ENCODE measurements at regions not wholly inside any gene's neighbourhood (a gene's known extent, or its start where the extent isn't known, plus 50 kb on each side); places are given as distances from the start of the nearest gene placed in this dataset.

DNA sequence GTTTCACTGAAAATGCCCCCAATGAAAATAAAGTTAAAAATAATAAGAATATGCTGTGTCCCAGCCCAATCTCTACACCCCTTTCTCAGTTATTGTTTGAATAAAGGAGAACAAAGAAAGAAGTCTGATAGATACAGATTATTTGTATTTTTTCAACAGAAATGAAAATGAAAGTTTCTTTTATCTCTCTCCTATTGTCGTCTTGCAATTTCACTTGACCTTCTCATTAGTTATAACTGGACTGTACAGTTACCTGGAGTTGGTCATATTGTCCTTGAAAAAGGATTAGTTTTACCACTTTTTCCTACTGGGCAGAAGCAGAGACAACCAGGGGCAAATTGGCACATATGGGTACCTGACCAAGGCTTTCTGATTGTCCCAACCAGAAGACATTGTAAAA lies 440.0 kb downstream of the PDCD6IP start:
- intact Hi-C loops (cut with DNase I, micrococcal nuclease) = no loop called here
- DNase-seq (no peak), ATAC-seq (no peak)
- Mint-ChIP-seq H3K36me3 (ENCODE audit: low read depth) (no peaks in the 10 kb centered on the region), H3K4me3 (no peak overlapping the region), H3K4me1 (no peaks in the 10 kb centered on the region), H3K9me3 (ENCODE audit: low read depth) (no peaks in the 10 kb centered on the region), H3K27me3 (no peaks in the 10 kb centered on the region), H3K27ac (no peak overlapping the region)
- ChIA-PET POLR2A (no interaction called here), CTCF (no interaction called here)

DNA sequence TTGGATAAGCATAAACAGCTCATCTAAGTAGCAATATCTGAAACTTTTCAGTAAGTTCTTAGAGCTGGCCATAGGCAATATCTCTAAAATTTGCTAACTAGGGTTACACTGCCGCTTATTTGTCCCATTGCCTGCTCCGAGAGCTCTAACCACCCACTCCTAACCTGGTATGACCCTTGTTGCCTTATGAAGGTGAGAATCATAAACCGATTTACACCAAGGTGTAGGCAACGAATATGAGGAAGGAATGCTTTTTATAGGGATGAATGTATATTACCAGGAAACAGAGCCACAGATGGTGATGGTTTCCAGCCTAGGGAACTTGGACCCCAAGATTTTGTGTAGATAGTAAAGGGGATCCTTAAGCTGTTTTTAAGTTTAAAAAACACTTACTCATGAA lies 440.9 kb downstream of the PDCD6IP start:
- ATAC-seq (no peak), DNase-seq (no peak)
- intact Hi-C loops (cut with DNase I, micrococcal nuclease) = no loop called here
- Mint-ChIP-seq H3K4me3 (no peak overlapping the region), H3K27ac (no peak overlapping the region), H3K27me3 (no peaks in the 10 kb centered on the region), H3K4me1 (no peaks in the 10 kb centered on the region), H3K36me3 (ENCODE audit: low read depth) (no peaks in the 10 kb centered on the region), H3K9me3 (ENCODE audit: low read depth) (no peaks in the 10 kb centered on the region)
- ChIA-PET CTCF (no interaction called here), POLR2A (no interaction called here)

DNA sequence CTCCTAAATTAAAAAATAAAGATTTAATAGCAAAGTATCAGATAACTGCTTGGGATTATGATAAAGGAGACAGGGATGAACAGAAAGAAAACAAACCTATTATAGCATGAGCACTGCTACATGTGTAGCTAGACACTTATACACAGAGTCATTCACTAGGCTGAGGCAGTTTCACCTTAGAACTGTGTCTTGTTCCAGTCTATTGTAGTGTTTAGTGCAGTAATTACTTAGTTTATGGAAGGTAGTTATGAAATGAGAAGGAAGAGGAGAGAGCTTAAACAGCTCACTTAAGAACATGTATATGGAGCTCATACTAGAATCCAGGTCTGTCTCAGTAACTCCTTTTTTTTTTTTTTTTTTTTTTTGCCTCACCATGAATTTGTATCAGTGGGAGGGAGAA lies 441.4 kb downstream of the PDCD6IP start:
- intact Hi-C loops (cut with DNase I, micrococcal nuclease) = no loop called here
- no peaks in the 10 kb centered on the region for H3K36me3 Mint-ChIP-seq (ENCODE audit: low read depth)

DNA sequence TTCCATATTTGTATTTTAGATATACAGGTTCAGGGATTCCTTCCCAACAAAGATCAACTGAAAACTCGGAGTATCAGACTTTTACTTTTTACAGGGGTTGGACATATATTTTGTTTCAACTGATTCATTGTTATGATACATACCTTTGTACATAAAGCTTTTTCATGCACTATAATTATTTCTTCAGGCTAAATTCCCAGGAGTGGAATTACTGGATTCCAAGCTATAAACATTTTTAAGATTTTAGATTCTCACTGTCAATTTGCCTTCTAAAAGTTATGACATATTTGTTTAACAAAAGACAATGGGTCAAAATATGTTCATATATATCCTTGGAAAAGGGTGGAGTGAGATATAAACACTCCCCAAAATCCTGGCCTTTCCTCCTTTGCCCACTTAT lies 449.0 kb downstream of the PDCD6IP start:
- peaks cover 4% of the 10 kb centered on the region for H3K9me3 Mint-ChIP-seq (ENCODE audit: low read depth)
- intact Hi-C loops (cut with DNase I, micrococcal nuclease) = no loop called here
- ChIA-PET POLR2A (no interaction called here), CTCF (interaction anchor here (0.6 to 1.5 kb wide), 3 partner anchors 13 to 141 kb away, joined by 3 to 7 read pairs (median 3); no protein-coding TSS in a partner anchor)
- no peaks in the 10 kb centered on the region for H3K36me3 Mint-ChIP-seq (ENCODE audit: low read depth)
- H3K27ac Mint-ChIP-seq = no peak overlapping the region
- H3K4me1 Mint-ChIP-seq = peaks cover 7% of the 10 kb centered on the region
- no peak for ATAC-seq
- DNase-seq = no peak
- no peak overlapping the region for H3K4me3 Mint-ChIP-seq
- no peaks in the 10 kb centered on the region for H3K27me3 Mint-ChIP-seq

More for the DNA sequence above, 441.4 kb downstream of the PDCD6IP start:
- Mint-ChIP-seq H3K4me3 (no peak overlapping the region), H3K27me3 (no peaks in the 10 kb centered on the region), H3K9me3 (ENCODE audit: low read depth) (no peaks in the 10 kb centered on the region), H3K4me1 (no peaks in the 10 kb centered on the region), H3K27ac (no peak overlapping the region)
- ATAC-seq = no peak
- POLR2A ChIA-PET = interaction anchor here (0.6 kb wide), 1 partner anchor 22 kb away, joined by 3 read pairs; no protein-coding TSS in a partner anchor
- CTCF ChIA-PET = interaction anchor here (0.7 to 0.9 kb wide), 2 partner anchors 20 to 470 kb away, joined by 3 read pairs; no protein-coding TSS in a partner anchor
- no peak for DNase-seq

DNA sequence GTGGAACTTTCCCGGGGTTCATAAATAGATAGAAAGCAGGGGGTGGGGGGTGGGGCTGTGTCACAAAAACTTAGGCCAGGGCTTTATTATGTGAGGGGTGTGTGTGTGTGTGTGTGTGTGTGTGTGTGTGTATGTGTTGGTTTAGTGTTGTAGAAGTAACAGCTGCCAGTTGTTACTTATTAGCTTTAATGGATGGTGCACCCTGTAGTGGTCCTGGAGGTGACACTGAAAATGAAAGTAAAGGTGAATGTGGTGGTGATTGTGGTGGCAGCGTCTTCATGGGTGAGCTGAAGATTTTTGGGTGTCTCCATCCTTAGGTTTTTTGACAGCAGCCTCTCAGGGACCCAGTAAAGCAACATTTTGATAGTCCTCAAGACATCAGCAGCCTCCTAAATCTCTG lies 449.9 kb downstream of the PDCD6IP start:
- POLR2A ChIA-PET = no interaction called here
- no peak overlapping the region for H3K27ac Mint-ChIP-seq
- no peaks in the 10 kb centered on the region for H3K36me3 Mint-ChIP-seq (ENCODE audit: low read depth)
- H3K4me3 Mint-ChIP-seq = no peak overlapping the region
- no peak for DNase-seq
- CTCF ChIA-PET = interaction anchor here (1.5 kb wide), 1 partner anchor 12 kb away, joined by 7 read pairs; no protein-coding TSS in a partner anchor
- H3K4me1 Mint-ChIP-seq = peaks cover 7% of the 10 kb centered on the region
- no peaks in the 10 kb centered on the region for H3K27me3 Mint-ChIP-seq
- H3K9me3 Mint-ChIP-seq (ENCODE audit: low read depth) = peaks cover 4% of the 10 kb centered on the region
- intact Hi-C loops (cut with DNase I, micrococcal nuclease) = no loop called here
- no peak for ATAC-seq

DNA sequence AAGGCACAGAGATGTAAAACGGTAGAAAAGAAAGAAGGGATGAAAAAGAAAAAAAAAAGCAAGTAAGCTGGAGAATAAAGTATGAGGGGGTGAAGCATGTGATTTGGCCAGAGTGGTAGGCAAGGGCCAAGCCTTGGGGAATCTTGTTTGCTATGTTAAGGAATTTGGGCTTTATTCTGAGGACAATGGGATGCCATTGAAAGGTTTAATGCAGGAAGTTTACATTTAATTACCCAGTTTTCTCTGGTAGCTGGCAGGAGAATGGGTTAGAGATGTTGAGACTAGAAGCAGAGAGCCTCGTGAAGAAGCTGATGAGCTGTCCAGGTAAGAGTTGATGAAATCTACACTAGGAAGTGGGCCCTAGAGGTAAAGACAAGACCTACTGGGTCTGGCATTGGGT lies 455.9 kb downstream of the PDCD6IP start:
- Mint-ChIP-seq H3K36me3 (ENCODE audit: low read depth) (no peaks in the 10 kb centered on the region), H3K27ac (no peak overlapping the region), H3K4me1 (no peaks in the 10 kb centered on the region), H3K4me3 (no peak overlapping the region), H3K27me3 (peaks cover 6% of the 10 kb centered on the region), H3K9me3 (ENCODE audit: low read depth) (no peaks in the 10 kb centered on the region)
- intact Hi-C loops (cut with DNase I, micrococcal nuclease) = no loop called here
- no peak for ATAC-seq
- ChIA-PET CTCF (no interaction called here), POLR2A (no interaction called here)
- DNase-seq = no peak

DNA sequence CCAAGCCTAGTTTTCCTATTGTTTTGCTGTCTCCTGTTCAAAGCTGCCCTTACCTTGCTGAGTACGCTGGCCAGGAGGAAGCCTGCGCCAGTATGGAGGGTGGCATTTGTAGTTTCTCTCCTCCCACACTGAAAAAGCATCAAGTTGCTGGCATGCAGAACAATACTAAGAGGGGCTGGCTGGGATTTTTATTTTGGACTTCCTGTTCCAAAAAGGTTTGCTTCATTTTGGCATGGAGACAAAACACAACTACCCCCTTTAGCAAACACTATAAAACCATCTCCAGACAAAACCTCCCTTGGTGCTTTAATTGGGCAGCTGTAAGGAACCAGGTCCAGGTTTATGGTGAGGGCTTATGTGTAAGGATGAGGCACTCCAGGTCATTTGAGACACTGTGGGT lies 457.6 kb downstream of the PDCD6IP start:
- Mint-ChIP-seq H3K9me3 (ENCODE audit: low read depth) (no peaks in the 10 kb centered on the region), H3K27ac (no peak overlapping the region), H3K4me3 (no peak overlapping the region), H3K36me3 (ENCODE audit: low read depth) (no peaks in the 10 kb centered on the region), H3K27me3 (peaks cover 6% of the 10 kb centered on the region), H3K4me1 (peaks cover 3% of the 10 kb centered on the region)
- no peak for ATAC-seq
- intact Hi-C loops (cut with DNase I, micrococcal nuclease) = no loop called here
- DNase-seq = no peak
- ChIA-PET CTCF (no interaction called here), POLR2A (no interaction called here)

DNA sequence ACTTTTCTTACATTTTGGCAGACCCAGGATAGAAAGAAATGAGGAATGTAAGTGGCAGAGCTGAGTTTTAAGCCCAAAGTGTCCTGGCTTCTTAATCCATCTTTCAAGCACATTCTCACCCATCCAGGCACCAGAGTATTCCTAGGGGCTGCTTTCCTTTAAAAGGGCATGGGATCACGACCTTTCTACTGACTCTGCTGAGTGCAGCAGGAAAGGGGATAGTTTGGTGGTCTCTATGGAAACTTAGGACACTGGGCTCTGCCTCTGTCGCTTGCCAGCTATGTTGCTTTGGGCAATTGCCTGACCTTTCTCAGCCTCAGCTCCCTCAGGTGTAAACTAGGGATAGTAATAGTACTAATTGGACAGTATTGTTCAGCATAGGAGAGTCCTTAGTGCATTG lies 458.4 kb downstream of the PDCD6IP start:
- H3K36me3 Mint-ChIP-seq (ENCODE audit: low read depth) = no peaks in the 10 kb centered on the region
- CTCF ChIA-PET = interaction anchor here (0.6 kb wide), 1 partner anchor 1169 kb away, joined by 3 read pairs; no protein-coding TSS in a partner anchor
- H3K9me3 Mint-ChIP-seq (ENCODE audit: low read depth) = no peaks in the 10 kb centered on the region
- intact Hi-C loops (cut with DNase I, micrococcal nuclease) = no loop called here
- H3K4me1 Mint-ChIP-seq = peaks cover 8% of the 10 kb centered on the region
- ATAC-seq (no peak), DNase-seq (no peak)
- H3K4me3 Mint-ChIP-seq = no peak overlapping the region
- peaks cover 6% of the 10 kb centered on the region for H3K27me3 Mint-ChIP-seq
- POLR2A ChIA-PET = no interaction called here
- H3K27ac Mint-ChIP-seq = no peak overlapping the region

DNA sequence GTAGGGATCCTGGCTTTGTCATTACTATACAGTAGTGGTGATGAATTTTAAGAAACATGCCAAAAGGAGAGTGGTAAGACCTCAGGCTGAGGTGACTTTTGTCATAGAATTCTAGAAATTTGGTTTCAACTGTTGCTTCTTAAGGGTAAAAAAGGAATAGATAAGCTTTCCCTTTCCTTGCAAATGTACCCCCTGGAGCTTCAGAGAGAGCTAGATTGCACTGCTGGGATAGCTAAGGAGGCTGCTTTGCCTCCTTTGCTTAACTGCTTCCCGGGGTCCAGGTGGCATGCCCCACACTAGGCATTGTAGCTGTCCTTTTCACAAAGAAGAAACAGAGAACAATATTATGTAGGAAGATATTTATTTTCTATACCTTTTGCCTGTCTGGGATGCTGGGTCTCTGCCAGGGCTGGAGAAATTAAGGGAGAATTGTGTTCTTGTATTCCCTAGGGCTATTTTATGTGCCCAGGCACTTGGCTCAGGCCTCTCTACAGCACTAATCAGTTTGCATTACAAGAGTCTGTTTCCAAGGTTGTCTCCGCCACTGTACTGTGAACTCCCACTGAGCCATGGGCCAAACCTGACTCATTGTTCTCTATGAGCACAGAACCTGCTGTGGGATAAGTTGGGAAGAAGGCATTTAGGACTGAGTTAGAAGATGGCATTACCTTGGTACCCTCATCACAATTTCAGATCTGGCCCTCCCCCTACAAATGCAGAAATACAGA lies 460.0 kb downstream of the PDCD6IP start:
- H3K9me3 Mint-ChIP-seq (ENCODE audit: low read depth) = no peaks in the 10 kb centered on the region
- ChIA-PET POLR2A (no interaction called here), CTCF (interaction anchor here (0.7 kb wide), 1 partner anchor 20 kb away, joined by 3 read pairs; no protein-coding TSS in a partner anchor)
- peaks cover 17% of the 10 kb centered on the region for H3K4me1 Mint-ChIP-seq
- no peak overlapping the region for H3K27ac Mint-ChIP-seq
- intact Hi-C loops (cut with DNase I, micrococcal nuclease) = no loop called here
- H3K36me3 Mint-ChIP-seq (ENCODE audit: low read depth) = no peaks in the 10 kb centered on the region
- H3K4me3 Mint-ChIP-seq = no peak overlapping the region
- DNase-seq (no peak), ATAC-seq (no peak)
- peaks cover 8% of the 10 kb centered on the region for H3K27me3 Mint-ChIP-seq

DNA sequence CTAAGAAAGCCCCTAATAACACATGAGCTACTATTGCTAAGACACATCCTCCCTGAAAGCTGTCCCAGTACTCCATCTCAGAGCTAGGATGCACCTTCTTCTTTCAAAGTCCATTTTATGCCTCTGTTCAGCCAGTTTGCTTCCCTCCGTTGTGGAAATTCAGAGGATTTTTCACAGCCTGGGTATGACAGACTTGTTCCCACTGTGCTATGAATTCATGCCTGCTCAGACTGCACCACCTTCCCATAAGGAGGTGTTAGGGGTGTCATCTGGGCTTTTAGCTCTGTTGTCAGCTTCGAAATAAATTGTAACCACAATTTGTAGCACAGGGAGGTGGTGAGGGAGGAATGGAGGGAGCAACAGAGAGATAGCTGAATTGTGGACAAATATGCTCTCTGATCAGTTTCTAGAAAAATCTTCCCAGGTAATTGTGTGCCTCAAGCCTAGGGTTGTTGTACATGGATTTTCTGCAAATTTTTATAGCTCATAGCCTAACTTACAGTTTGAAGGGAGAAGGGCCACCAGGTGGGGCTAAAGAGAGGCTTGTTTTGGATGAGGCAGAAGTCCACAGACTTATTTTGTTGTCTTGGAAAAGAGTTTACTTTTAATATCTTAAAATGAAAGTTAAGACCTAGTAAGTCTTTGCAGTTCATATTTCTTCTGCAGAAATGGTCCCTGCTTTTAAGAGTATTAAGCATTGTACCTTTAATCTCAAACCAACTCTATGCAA lies 462.0 kb downstream of the PDCD6IP start:
- Mint-ChIP-seq H3K4me1 (peaks cover 17% of the 10 kb centered on the region), H3K27ac (no peak overlapping the region), H3K4me3 (no peak overlapping the region), H3K9me3 (ENCODE audit: low read depth) (no peaks in the 10 kb centered on the region), H3K36me3 (ENCODE audit: low read depth) (no peaks in the 10 kb centered on the region), H3K27me3 (peaks cover 8% of the 10 kb centered on the region)
- ChIA-PET POLR2A (no interaction called here), CTCF (interaction anchor here (0.6 to 2.3 kb wide), 18 partner anchors 9 to 1648 kb away, joined by 3 to 12 read pairs (median 4); no protein-coding TSS in a partner anchor)
- DNase-seq (peak; percentile 73), ATAC-seq (no peak)
- intact Hi-C loops (cut with DNase I, micrococcal nuclease) = loop anchor here (1.0 to 10.0 kb wide), 4 partner anchors 376 to 467 kb away; no protein-coding TSS in a partner anchor

DNA sequence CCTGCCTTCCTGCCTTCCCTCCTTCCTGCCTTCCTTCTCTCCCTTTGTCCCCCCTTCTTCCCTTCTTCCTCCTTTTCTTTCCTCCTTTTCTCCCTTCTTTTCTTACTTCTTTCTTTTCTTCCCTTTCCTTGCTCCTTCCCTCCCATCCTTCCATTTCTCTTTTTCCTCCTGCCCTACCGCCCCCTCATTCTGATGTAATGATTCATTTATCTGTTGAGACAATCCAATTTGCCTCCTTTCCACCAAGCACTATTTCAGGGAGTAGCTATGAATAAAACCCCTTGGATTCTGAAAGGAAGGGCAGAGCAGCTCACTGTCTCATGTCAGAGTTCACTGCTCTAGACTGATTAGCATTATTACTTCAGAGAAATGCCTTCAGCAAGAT lies 462.6 kb downstream of the PDCD6IP start:
- DNase-seq (no peak), ATAC-seq (no peak)
- ChIA-PET POLR2A (no interaction called here), CTCF (interaction anchor here (0.7 to 2.3 kb wide), 10 partner anchors 16 to 1648 kb away, joined by 3 to 12 read pairs (median 4); no protein-coding TSS in a partner anchor)
- no peaks in the 10 kb centered on the region for H3K36me3 Mint-ChIP-seq (ENCODE audit: low read depth)
- peaks cover 17% of the 10 kb centered on the region for H3K4me1 Mint-ChIP-seq
- peaks cover 11% of the 10 kb centered on the region for H3K27me3 Mint-ChIP-seq
- H3K27ac Mint-ChIP-seq = no peak overlapping the region
- H3K4me3 Mint-ChIP-seq = no peak overlapping the region
- intact Hi-C loops (cut with DNase I, micrococcal nuclease) = loop anchor here (5.0 to 10.0 kb wide), 3 partner anchors 376 to 466 kb away; no protein-coding TSS in a partner anchor
- no peaks in the 10 kb centered on the region for H3K9me3 Mint-ChIP-seq (ENCODE audit: low read depth)
